Vagina (tissue), 2 donors: ENCODE measurements at regions not wholly inside any gene's neighbourhood (a gene's known extent, or its start where the extent isn't known, plus 50 kb on each side); places are given as distances from the start of the nearest gene placed in this dataset.
"Not testable (repeated sequence)": the region's sequence is repeated elsewhere in the genome, so short reads cannot be mapped to it uniquely, and the experiment has no call there.

Experiments
- DNase-seq, 2 donors: peaks; one replicate each; pipeline ENCODE4 v3.0.0-alpha.2; 2017; ENCODE audit errors: extremely low spot score in 2 of 2
- H3K27ac ChIP-seq: fragments of 200-600 bp; sonication (generic); one replicate; pipeline ENCODE4 v1.5.1; 2019
- H3K27me3 ChIP-seq: fragments of 200-600 bp; sonication (generic); one replicate; pipeline ENCODE4 v1.5.1; 2019
- H3K36me3 ChIP-seq, 2 donors: fragments of 200-600 bp; sonication (generic); one replicate each; pipeline ENCODE4 v1.5.1; 2017 to 2019
- H3K4me1 ChIP-seq: fragments of 200-600 bp; sonication (generic); one replicate; pipeline ENCODE4 v1.5.1; 2019
- H3K4me3 ChIP-seq, 2 donors: fragments of 200-600 bp; sonication (generic); 1 replicate in 1 of 2; 2 replicates in 1 of 2; pipeline ENCODE4 v1.5.1; 2016 to 2019
- H3K9me3 ChIP-seq: fragments of 200-600 bp; sonication (generic); one replicate; pipeline ENCODE4 v1.5.1; 2019
- CTCF ChIP-seq, 3 experiments: fragments of 450-650 bp in 2 of 3; fragments of 200-600 bp in 1 of 3; sonication (generic) in 1 of 3; IDR thresholded peaks; one replicate each; pipeline ENCODE4 v1.5.1; 2017 to 2019; ENCODE audit warnings: antibody characterized with exemption in 3 of 3, mild to moderate bottlenecking in 2 of 3, moderate library complexity in 2 of 3
- POLR2A ChIP-seq, 2 donors: fragments of 450-650 bp; IDR thresholded peaks; one replicate each; pipeline ENCODE4 v1.6.1; 2017; ENCODE audit warnings: antibody characterized with exemption in 2 of 2, mild to moderate bottlenecking in 2 of 2, moderate library complexity in 2 of 2
- POLR2AphosphoS5 ChIP-seq, 2 donors: sonication (generic); formaldehyde crosslinking; IDR thresholded peaks; one replicate each; pipeline ENCODE4 v1.9.0; 2017; ENCODE audit warnings: antibody characterized with exemption in 2 of 2, mild to moderate bottlenecking in 2 of 2, low read depth in 1 of 2; ENCODE audit not compliant: insufficient read depth in 1 of 2
- intact Hi-C: fragments of 100-400 bp; cut with DNase I; formaldehyde crosslinking; loops from one replicate; pipeline ENCODE4 v1.15.1; 2023

DNA sequence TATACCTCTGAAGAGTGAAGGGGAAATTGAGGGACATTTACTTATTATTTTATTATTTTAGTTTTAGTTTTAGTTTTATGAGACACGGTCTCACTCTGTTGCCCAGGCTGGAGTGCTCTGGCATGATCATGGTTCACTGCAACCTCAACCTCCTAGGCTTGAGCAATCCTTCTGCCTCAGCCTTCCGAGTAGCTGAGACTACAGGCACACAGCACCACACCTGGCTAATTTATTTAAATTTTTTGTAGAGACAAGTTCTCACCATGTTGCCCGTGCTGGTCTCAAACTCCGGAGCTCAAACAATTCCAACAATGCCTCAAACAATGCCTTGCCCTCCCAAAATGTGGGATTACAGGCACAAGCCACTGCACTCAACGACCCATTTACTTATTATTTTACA, 68.4 kb upstream of the BMP2K start:
- H3K27me3 ChIP-seq: no peaks in the 10 kb centered on the region
- H3K9me3 ChIP-seq: peaks cover 3% of the 10 kb centered on the region
- no peak overlapping the region for H3K27ac ChIP-seq
- intact Hi-C loops: no loop called here
- TF ChIP-seq CTCF (IDR thresholded peaks at IDR 0.05) (no peak), POLR2AphosphoS5 (IDR thresholded peaks at IDR 0.05; ENCODE audit: insufficient read depth in 1 of 2, low read depth in 1 of 2) (no peak), POLR2A (IDR thresholded peaks at IDR 0.05) (no peak)
- no peaks in the 10 kb centered on the region for H3K4me1 ChIP-seq
- H3K36me3 ChIP-seq: no peaks in the 10 kb centered on the region
- DNase-seq: no peak
- H3K4me3 ChIP-seq: no peak overlapping the region

DNA sequence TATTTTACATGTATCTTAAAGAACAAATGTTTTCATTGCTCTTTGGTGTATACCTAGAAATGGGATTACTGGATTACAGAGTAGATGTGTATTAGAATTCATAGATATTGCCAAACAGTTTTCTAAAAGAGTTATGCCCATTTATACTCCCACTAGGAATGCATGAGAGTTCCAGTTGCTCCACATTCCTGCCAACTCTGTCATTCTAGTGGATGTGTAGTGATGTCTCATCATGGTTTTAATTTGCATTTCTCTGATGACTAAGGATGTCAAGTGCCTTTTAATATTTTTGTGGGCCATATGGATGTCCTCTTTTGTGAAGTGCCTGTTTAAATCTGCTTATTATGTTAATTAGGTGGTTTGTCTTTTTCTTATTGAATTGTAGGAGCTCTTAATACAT, 65.6 kb upstream of the BMP2K start:
- Histone ChIP-seq H3K9me3 (no peaks in the 10 kb centered on the region), H3K36me3 (no peaks in the 10 kb centered on the region), H3K4me1 (no peaks in the 10 kb centered on the region), H3K4me3 (no peak overlapping the region), H3K27ac (no peak overlapping the region), H3K27me3 (no peaks in the 10 kb centered on the region)
- TF ChIP-seq POLR2AphosphoS5 (IDR thresholded peaks at IDR 0.05; ENCODE audit: insufficient read depth in 1 of 2, low read depth in 1 of 2): peak in 1 of 2 donors; percentile 24
- no peak for TF ChIP-seq POLR2A (IDR thresholded peaks at IDR 0.05)
- DNase-seq: no peak
- intact Hi-C loops: no loop called here

DNA sequence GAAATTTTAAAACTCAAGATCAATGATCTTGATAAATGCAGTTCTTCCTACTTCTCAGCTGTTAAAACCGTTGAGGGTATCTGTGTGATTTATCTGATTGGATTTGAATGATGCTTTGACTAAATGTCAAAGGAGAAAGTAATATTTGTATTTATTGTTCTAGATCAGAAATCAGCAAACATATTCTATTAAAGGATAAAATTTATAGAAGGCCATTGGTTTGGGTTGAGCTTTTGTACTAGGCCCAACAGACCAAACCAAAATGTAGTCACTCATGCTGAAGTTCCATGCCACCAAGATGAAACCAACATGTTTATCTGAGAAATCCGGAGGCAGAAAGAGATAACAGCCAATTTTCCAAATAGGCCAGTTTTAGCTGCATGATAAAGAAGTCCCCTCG, 64.5 kb upstream of the BMP2K start:
- Histone ChIP-seq H3K27ac (no peak overlapping the region), H3K4me1 (no peaks in the 10 kb centered on the region), H3K27me3 (no peaks in the 10 kb centered on the region), H3K4me3 (no peak overlapping the region), H3K9me3 (no peaks in the 10 kb centered on the region), H3K36me3 (no peaks in the 10 kb centered on the region)
- intact Hi-C loops: no loop called here
- TF ChIP-seq CTCF (IDR thresholded peaks at IDR 0.05): no peak
- TF ChIP-seq POLR2A (IDR thresholded peaks at IDR 0.05): no peak
- TF ChIP-seq POLR2AphosphoS5 (IDR thresholded peaks at IDR 0.05; ENCODE audit: insufficient read depth in 1 of 2, low read depth in 1 of 2): no peak
- DNase-seq: no peak

- H3K9me3 ChIP-seq, H3K27ac ChIP-seq, H3K27me3 ChIP-seq, H3K36me3 ChIP-seq, intact Hi-C loops, H3K4me1 ChIP-seq, DNase-seq, H3K4me3 ChIP-seq: not testable (repeated sequence)
Observed at GRCh38 chr4:78714598-78714997, 61.6 kb upstream of the BMP2K start.

DNA sequence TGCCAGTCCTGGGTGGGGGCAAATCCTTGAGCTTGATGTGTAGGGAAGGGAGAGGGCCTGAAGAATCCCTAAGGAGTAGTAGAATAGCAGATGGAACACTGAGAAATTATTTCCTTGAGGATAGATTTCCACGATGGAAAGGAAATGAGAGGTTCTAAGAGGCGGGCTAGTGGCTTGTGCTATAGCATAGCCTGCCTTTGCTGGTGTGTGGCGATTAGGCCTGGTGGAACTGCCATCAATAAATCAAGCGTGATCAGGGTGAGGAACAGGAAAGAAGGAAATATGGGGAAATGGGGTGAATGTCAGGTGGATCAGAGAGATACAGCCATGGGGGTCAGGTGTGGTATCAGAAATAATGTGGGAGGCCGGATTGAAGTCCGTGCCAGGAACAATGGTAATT, 60.8 kb upstream of the BMP2K start:
- DNase-seq, H3K27me3 ChIP-seq, H3K9me3 ChIP-seq, H3K27ac ChIP-seq, intact Hi-C loops, H3K36me3 ChIP-seq, H3K4me3 ChIP-seq, H3K4me1 ChIP-seq: not testable (repeated sequence)

DNA sequence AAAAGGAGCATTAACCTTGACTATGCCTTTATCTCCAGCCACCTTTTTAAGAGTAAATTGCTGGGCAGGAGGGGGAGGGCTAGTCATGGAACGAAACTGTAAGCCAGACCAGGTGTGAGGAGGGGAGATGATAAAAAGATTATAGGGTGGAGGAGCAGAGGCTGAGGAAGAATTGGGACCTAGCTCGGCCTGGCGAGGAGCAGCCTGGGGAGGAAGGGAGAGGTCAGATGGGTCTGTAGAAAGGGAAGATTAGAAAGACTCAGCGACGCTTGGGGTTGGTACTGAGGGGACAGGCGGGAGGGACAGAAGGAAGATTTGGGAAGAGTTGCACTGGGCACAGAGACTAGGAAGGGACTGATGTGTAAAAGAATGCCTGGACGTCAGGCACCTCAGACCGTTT, 58.4 kb upstream of the BMP2K start:
- H3K27ac ChIP-seq, intact Hi-C loops, H3K36me3 ChIP-seq, H3K4me3 ChIP-seq, H3K27me3 ChIP-seq, H3K9me3 ChIP-seq, DNase-seq, H3K4me1 ChIP-seq: not testable (repeated sequence)

DNA sequence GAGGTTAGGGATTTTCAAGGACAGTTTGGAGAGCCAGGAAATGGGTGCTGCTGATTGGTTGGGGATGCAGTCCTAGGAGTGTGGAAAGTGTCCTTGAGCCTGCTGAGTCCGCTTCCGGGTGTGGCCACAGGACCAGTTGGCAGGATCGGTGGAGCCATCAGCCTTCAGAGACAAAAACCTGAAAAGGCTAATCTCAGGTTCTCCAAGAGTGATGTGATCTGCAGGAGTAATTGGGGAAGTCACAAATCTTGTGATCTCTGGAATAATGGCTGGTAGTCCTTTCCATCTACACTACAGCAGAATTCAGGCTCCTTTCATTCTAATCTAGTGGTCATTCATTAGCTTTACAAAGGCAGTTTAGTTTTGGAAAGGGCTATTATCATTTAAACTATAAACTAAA, 55.9 kb upstream of the BMP2K start:
- Histone ChIP-seq H3K36me3 (no peaks in the 10 kb centered on the region), H3K9me3 (no peaks in the 10 kb centered on the region), H3K4me3 (no peak overlapping the region), H3K27ac (no peak overlapping the region), H3K4me1 (no peaks in the 10 kb centered on the region), H3K27me3 (no peaks in the 10 kb centered on the region)
- TF ChIP-seq POLR2AphosphoS5 (IDR thresholded peaks at IDR 0.05; ENCODE audit: insufficient read depth in 1 of 2, low read depth in 1 of 2) (no peak), POLR2A (IDR thresholded peaks at IDR 0.05) (no peak), CTCF (IDR thresholded peaks at IDR 0.05) (no peak)
- intact Hi-C loops: no loop called here
- DNase-seq: no peak
